ENCODE measurements at regions not wholly inside any gene's neighbourhood (a gene's known extent, or its start where the extent isn't known, plus 50 kb on each side); places are given as distances from the start of the nearest gene placed in this dataset.

- 34% methylated on average over 2 of the region's 2 CpGs for WGBS (ENCODE audit: insufficient coverage, insufficient replicate concordance, low lambda C conversion rate, missing lambda C conversion rate)
- Histone ChIP-seq H3K4me2 (ENCODE audit: control insufficient read depth, insufficient read depth) (no peak overlapping the region), H3K79me2 (ENCODE audit: control insufficient read depth, insufficient read depth, low read length) (no peaks in the 10 kb centered on the region), H4K20me1 (ENCODE audit: control insufficient read depth, insufficient read depth) (no peaks in the 10 kb centered on the region), H3K4me3 (no peak overlapping the region), H3K9ac (ENCODE audit: control insufficient read depth, insufficient read depth, low read length) (no peak overlapping the region), H3K4me1 (ENCODE audit: control insufficient read depth, insufficient read depth, low read length) (no peaks in the 10 kb centered on the region), H2AFZ (ENCODE audit: control insufficient read depth, low read depth, low read length) (no peak overlapping the region), H3K9me3 (replicated peaks; ENCODE audit: control insufficient read depth, insufficient read depth, low read length) (no peaks in the 10 kb centered on the region; the same call in 2 of the 3 replicates), H3K36me3 (ENCODE audit: control insufficient read depth in 2 of 2, insufficient read depth in 2 of 2, low read length in 1 of 2) (no peaks in the 10 kb centered on the region), H3K27ac (ENCODE audit: control insufficient read depth, insufficient read depth) (no peak overlapping the region), H3K27me3 (replicated peaks in 1 of 2; ENCODE audit: control insufficient read depth in 2 of 2, insufficient read depth in 2 of 2, low read length in 1 of 2) (no peaks in the 10 kb centered on the region)
- in situ Hi-C loops (cut with MboI) = no loop called here
- POLR2A ChIA-PET = no interaction called here
- RAD21 ChIA-PET (ENCODE audit: unreplicated experiment) = no interaction called here
- intact Hi-C loops (cut with micrococcal nuclease; ENCODE audit: unreplicated experiment) = no loop called here
- DNase-seq (ENCODE audit: low read depth, low spot score) (no peak), ATAC-seq (no peak), FAIRE-seq (no peak)
- CTCF ChIA-PET = interaction anchor here (1.3 kb wide), 1 partner anchor 9 kb away, joined by 3 read pairs; no protein-coding TSS in a partner anchor
- SMC1A ChIA-PET (ENCODE audit: uncharacterized antibody, unreplicated experiment) = no interaction called here
- BruUV-seq (replicated peaks) = no TSS peak
- no peak for TF ChIP-seq KDM1A (IDR thresholded peaks at IDR 0.05; ENCODE audit: borderline replicate concordance)
- no peak for TF ChIP-seq TAF1 (IDR thresholded peaks at IDR 0.05; ENCODE audit: borderline replicate concordance, low read depth, low read length)
- TF ChIP-seq HCFC1 (IDR thresholded peaks at IDR 0.05; ENCODE audit: low read length) = no peak
- TF ChIP-seq, protein P1, sequence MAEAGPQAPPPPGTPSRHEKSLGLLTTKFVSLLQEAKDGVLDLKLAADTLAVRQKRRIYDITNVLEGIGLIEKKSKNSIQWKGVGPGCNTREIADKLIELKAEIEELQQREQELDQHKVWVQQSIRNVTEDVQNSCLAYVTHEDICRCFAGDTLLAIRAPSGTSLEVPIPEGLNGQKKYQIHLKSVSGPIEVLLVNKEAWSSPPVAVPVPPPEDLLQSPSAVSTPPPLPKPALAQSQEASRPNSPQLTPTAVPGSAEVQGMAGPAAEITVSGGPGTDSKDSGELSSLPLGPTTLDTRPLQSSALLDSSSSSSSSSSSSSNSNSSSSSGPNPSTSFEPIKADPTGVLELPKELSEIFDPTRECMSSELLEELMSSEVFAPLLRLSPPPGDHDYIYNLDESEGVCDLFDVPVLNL (IDR thresholded peaks at IDR 0.05; ENCODE audit: low read depth, low read length) = no peak
- TF ChIP-seq, protein P2, sequence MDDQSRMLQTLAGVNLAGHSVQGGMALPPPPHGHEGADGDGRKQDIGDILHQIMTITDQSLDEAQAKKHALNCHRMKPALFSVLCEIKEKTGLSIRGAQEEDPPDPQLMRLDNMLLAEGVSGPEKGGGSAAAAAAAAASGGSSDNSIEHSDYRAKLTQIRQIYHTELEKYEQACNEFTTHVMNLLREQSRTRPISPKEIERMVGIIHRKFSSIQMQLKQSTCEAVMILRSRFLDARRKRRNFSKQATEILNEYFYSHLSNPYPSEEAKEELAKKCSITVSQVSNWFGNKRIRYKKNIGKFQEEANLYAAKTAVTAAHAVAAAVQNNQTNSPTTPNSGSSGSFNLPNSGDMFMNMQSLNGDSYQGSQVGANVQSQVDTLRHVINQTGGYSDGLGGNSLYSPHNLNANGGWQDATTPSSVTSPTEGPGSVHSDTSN (IDR thresholded peaks at IDR 0.05; ENCODE audit: insufficient replicate concordance, low read depth, low read length) = no peak
- TF ChIP-seq, protein P3, sequence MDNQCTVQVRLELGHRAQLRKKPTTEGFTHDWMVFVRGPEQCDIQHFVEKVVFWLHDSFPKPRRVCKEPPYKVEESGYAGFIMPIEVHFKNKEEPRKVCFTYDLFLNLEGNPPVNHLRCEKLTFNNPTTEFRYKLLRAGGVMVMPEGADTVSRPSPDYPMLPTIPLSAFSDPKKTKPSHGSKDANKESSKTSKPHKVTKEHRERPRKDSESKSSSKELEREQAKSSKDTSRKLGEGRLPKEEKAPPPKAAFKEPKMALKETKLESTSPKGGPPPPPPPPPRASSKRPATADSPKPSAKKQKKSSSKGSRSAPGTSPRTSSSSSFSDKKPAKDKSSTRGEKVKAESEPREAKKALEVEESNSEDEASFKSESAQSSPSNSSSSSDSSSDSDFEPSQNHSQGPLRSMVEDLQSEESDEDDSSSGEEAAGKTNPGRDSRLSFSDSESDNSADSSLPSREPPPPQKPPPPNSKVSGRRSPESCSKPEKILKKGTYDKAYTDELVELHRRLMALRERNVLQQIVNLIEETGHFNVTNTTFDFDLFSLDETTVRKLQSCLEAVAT (IDR thresholded peaks at IDR 0.05) = no peak
- no peak for TF ChIP-seq FOXK2 (IDR thresholded peaks at IDR 0.05)
- no peak for TF ChIP-seq MXI1 (IDR thresholded peaks at IDR 0.05; ENCODE audit: low read depth, low read length)
- TF ChIP-seq, protein P4, sequence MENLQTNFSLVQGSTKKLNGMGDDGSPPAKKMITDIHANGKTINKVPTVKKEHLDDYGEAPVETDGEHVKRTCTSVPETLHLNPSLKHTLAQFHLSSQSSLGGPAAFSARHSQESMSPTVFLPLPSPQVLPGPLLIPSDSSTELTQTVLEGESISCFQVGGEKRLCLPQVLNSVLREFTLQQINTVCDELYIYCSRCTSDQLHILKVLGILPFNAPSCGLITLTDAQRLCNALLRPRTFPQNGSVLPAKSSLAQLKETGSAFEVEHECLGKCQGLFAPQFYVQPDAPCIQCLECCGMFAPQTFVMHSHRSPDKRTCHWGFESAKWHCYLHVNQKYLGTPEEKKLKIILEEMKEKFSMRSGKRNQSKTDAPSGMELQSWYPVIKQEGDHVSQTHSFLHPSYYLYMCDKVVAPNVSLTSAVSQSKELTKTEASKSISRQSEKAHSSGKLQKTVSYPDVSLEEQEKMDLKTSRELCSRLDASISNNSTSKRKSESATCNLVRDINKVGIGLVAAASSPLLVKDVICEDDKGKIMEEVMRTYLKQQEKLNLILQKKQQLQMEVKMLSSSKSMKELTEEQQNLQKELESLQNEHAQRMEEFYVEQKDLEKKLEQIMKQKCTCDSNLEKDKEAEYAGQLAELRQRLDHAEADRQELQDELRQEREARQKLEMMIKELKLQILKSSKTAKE (IDR thresholded peaks at IDR 0.05; ENCODE audit: low read depth, poor library complexity, severe bottlenecking) = no peak
- no peak for TF ChIP-seq TCF3 (IDR thresholded peaks at IDR 0.05; ENCODE audit: borderline replicate concordance, insufficient read depth, low read depth, low read length)
- no peak for TF ChIP-seq NR2C1 (IDR thresholded peaks at IDR 0.05)
- TF ChIP-seq SRF (IDR thresholded peaks at IDR 0.05; ENCODE audit: low read depth in 2 of 2, low read length in 2 of 2) = no peak
- no peak for TF ChIP-seq EZH2 (IDR thresholded peaks at IDR 0.05; ENCODE audit: borderline replicate concordance, control insufficient read depth, low read depth, low read length)
- TF ChIP-seq NFIC (IDR thresholded peaks at IDR 0.05; ENCODE audit: low read depth, low read length) = no peak
- no peak for TF ChIP-seq RAD21 (IDR thresholded peaks at IDR 0.05; ENCODE audit: insufficient read depth, low read depth, low read length)
- no peak for TF ChIP-seq PAX5 (IDR thresholded peaks at IDR 0.05; ENCODE audit: borderline replicate concordance, low read depth, low read length)
- TF ChIP-seq GATAD2B (conservative IDR thresholded peaks at IDR 0.05; ENCODE audit: low read depth) = no peak
Measured at GRCh38 chr10:80755893-80756292, 218.2 kb downstream of the SH2D4B start.
